HTR-8/SVneo (cell line): ENCODE measurements at regions not wholly inside any gene's neighbourhood (a gene's known extent, or its start where the extent isn't known, plus 50 kb on each side); places are given as distances from the start of the nearest gene placed in this dataset.
A peak's percentile ranks its signal among the peaks of the same experiment; 100 is the strongest.
"Not testable (repeated sequence)": the region's sequence is repeated elsewhere in the genome, so short reads cannot be mapped to it uniquely, and the experiment has no call there.

Source experiments
- DNase-seq: peaks from one replicate; pipeline ENCODE4 v3.0.0; 2011; ENCODE audit warnings: low spot score, mixed read lengths; ENCODE audit not compliant: insufficient read length
- FAIRE-seq: peaks from 2 replicates; lab custom pipeline; 2011; peaks lifted over from hg19 to GRCh38; lab: Jason Lieb, UNC

DNA sequence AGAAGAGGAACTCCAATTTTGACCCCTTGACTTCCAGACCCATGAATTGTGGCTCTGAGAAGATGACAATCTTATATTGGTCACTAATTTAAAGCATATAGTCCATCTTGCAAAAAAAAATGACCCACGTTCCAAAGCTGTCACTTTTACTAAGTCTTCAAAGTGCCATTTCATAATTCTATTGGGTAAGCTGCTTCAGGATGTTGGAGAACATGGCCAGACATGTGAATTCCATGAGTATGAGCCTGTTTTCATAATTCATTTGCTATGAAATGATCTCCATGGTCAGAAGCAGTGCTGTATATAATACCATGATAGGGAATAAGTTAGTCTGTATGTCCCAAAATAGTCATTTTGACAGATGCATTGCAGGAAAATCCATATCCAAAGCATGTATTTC lies 1787.3 kb downstream of the SLITRK5 start:
- no peak for DNase-seq
- FAIRE-seq: no peak

DNA sequence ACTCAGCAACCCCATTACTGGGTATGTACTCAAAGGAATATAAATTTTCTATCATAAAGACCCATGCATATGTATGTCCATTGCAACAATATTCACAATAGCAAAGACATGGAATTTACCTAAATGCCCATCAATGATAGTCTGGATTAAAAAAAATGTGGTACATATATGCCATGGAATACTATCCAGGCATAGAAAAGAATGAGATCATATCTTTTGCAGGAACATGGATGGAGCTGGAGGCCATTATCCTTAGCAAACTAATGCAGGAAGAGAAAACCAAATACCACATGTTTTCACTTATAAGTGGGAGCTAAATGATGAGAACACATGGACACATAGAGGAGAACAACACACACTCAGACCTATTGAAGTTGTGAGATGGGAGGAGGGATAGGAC lies 1789.7 kb downstream of the SLITRK5 start:
- not testable (repeated sequence) for FAIRE-seq

DNA sequence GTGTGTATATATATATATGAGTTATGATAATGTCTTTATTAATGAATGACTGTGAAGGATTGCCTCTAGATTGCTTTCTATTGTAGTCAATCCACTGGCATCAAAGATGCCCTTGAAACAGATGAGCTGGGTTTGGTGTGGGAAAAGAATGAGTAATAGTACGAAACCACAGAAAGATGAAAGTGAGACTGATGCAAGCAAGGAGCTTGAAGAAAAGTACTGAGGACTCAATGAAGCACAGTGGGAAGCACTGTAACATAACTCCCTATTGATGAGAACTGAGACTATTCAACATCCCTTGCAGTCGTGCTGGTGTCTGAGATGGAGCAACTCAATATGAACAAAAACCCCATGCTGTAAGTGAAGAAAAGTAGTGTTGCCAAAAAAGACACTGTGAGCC lies 1794.2 kb downstream of the SLITRK5 start:
- no peak for FAIRE-seq
- no peak for DNase-seq

More for the DNA sequence above, 1789.7 kb downstream of the SLITRK5 start:
- DNase-seq: not testable (repeated sequence)

DNA sequence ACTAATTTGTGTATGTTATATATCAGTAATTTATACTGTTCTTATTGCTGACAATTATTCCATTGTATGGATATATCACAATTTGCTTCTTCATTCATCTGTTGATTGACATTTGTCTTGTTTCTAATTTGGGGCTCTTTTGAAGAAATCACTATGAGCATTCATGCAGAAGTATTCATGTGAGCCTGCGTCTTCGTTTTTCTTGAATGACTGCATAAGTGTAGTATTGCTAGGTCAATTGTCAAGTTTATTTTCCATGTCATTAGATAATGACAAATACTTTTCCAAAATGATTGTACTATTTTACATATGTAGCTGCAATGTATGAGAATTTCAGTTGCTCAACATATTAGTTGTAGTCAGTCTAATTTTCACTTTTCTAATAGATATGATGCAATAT lies 1796.9 kb downstream of the SLITRK5 start:
- FAIRE-seq (no peak), DNase-seq (no peak)

DNA sequence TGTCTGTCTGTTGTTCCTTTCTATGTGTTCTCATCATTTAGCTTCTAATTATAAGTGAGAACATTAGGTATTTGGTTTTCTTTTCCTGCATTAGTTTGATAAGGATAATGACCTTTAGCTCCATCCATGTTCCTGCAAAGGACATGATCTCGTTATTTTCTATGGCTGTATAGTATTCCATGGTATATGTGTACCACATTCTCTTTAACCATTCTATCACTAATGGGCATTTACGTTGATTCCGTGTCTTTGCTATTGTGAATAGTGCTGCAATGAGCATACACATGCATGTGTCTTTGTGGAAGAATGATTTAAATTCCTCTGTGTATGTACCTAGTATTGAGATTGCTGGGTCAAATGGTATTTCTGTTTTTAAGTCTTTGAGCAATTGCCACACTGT lies 1799.7 kb downstream of the SLITRK5 start:
- DNase-seq (no peak), FAIRE-seq (no peak)

DNA sequence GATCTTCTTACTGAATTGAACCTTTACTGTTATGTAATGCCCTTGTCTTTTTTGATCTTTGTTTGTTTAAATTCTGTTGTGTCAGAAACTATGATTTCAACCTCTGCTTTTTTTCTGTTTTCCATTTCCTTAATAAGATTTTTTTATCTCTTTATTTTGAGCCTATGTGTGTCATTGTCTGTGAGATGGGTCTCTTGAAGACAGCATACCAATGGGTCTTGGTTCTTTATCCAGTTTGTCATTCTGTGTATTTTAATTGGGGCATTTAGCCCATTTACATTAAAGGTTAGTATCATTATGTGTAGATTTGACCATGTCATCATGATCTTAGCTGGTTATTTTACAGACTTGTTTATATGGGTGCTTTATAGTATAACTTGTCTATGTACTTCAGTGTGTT lies 1803.3 kb downstream of the SLITRK5 start:
- no peak for FAIRE-seq
- no peak for DNase-seq

DNA sequence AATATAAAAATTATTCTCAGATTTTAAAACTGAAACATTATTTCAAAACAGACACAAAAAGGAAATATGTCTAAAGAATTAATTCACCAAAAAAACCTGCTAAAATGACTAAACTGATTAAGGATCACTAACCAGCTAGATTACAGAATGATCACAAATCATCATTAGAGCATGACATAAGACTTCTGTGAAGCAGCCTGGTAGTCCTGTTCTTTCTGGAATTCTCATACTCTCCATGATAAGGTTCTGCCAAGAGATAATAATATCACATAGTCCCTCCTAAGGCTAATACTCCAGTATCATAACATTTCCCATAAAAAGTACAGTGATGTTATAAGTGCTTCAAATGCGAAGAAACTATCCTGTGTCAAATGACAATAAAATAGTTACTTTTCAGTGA lies 1814.9 kb downstream of the SLITRK5 start:
- no peak for DNase-seq
- no peak for FAIRE-seq

DNA sequence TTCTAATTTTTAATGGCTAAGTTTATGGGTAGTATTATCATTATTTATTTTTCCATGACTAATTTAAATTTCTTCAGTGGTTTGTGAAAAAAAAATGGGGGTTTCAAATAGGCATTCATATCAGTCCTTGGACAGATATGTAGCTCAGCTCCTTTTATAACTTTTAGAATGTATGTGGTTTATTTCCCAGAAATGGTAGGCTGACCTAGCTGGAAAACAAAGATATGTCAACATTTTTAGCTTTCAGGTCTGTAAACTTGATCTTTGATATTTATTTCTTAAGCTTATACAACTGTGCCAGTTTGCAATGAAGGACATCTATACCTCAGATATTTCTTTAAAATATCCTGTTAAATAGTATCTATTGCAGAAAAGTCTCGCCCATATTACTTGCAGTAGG lies 1815.5 kb downstream of the SLITRK5 start:
- DNase-seq: no peak
- FAIRE-seq: no peak

DNA sequence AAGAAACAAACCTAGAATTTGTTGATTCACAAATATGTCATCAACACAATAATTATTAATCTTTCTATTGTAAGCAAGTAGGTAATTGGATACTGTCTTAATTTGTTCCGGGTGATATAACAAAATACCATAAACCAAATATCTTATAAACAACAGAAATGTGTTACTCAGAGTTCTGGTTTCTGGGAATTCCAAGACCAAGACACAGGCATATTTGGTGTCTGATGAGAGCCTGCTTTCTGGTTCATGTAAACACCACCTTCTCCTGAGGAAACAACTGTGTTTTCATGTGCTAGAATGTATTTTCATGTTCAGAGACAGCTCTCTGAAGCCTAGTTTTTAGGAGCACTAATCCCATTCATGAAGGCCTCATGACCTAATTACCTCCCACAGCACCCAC lies 1819.5 kb downstream of the SLITRK5 start:
- DNase-seq: no peak
- FAIRE-seq: no peak

DNA sequence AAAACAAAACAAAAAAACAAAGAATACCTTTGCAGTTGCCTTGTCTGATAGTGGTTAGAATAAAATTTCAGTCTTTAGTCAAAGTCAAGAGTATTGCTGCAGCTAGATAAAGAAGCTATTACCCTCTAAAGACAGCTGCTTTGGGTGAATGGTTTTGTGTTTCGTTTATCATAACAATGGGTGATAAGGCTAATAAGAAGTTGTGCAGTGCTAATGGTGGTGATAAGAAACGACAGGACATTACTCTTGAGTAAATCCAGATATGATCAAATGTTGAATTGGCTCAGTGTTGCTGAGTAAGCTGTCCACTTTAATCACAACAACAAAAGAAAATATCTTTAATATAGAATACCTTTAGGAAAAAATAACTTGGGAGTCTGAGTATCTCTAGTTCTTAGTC lies 1825.3 kb downstream of the SLITRK5 start:
- DNase-seq: no peak
- FAIRE-seq: no peak

DNA sequence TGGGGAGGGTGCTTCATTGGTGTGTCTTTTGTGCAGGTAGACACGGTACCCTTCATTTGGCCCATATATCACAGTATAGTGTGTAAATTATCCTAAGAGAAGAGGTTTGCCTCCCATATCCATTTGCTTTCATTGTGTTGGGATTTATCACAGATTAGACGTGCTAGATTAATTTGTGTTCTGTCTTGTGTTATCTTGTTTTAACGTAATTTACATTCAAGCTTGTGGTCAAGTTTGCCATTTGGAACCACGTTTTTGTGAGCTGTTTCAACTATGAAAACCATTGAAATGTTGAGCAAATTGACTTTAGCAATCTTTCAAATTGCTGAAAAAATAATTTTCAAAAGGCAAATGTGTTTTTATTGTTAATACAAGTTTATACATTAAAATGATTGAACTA lies 1826.5 kb downstream of the SLITRK5 start:
- no peak for DNase-seq
- FAIRE-seq: no peak

DNA sequence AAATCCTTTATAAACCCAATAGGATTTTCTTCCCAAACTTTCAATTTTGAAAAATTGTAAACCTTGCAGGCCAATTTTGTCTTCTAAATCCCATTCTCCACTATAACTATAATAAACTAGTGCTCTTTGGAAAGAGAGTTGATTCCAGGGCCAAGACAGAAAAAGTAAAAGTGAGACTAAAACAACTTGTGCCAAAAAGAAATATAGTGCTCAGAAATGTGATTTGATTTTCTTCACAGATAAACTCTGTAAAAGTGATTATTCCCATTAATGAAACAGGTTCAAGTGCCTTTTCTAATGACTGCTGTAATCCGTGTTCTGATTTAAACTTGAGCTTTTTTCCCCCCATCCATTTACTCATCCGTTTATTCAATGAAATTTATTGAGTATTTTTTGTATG lies 1831.1 kb downstream of the SLITRK5 start:
- no peak for DNase-seq
- FAIRE-seq: no peak

DNA sequence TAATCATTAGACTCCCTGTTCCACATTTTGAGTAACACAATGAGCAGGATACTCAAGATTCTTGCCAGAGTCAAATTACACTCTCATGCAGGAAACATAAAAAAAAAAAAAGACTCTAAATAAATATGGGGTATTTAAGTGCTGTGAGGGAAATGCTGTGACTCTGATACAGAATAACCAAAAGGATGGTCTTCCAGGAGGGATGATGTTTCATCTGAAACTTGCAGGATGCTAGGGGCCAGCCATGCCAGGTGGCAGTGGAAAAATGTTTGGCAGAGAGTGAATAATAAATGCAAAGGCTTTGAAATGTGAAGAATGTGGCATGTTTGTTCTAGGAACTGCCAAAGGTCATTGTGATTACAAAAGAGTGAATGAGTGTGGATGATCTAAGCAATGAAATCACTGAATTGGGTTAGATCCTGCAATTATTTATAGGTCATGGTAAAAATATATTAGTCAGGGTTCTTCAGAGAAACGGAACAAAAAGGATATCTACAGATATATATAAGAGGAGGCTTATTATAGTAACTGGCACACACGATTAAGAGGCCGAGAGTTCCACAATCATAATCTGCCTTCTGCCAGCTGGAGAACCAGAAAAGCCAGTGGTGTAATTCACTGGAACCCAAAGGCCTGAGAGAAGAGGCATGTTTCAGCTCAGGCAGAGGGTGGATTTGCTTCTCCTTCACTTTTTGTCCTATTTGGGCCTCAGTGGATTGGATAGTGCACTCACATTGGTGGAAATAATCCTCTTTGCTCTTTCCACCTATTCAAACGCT lies 1832.8 kb upstream of the MIR17HG start:
- peak; percentile 15 for DNase-seq
- FAIRE-seq: no peak

DNA sequence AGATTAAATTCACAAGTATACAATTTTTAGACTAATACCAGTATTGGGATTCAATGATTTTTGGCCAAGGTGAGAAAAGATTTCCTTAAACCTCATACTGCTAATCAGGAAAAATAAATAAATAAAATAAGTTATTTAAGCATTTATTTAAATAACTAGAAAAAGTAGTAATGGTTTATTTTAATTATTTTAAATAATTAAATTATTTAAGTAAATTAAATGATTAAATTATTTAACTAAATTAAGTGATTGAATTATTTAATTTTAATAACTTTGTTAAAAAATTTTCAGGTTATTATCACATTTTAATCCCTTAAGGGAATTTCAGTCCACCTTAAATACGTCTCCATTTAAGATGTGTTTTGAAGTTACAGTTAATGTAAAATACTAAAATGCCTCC lies 1831.5 kb upstream of the MIR17HG start:
- DNase-seq: no peak
- FAIRE-seq: no peak

DNA sequence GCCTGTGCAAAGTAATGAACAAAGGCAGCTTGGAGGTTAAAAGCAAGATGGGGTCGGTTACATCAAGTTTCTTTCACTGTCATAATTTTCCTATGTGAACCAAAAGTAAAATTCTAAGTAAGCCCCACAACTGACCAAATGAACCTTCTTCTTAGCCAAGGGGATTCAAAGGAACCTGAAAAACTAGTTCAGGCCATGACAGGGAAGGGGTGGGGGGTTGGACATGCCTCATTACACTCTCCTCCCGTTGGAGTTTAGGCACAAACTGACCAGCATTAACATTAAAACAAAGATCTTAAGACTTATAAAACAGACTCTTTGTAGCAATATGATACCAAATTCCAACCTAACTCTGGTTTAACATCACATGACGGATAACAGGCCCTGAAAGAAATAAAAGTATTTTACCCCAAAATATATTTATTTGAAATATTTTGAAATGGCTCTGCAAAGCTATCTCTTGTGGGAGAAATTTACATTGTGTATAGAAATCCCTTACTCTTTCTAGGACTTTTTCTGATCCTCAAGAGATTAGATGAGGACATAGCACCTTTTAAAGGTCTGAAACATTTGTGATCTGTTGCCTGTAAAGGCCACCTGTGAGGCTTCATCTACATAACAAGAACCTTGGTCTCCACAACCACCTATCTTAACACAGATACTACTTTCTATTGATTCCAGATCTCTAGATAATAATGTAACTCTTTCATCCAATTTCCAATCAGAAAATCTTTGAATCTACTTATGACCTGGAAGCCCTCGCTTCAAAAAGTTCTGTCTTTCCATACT lies 1829.0 kb upstream of the MIR17HG start:
- DNase-seq: no peak
- FAIRE-seq: no peak

DNA sequence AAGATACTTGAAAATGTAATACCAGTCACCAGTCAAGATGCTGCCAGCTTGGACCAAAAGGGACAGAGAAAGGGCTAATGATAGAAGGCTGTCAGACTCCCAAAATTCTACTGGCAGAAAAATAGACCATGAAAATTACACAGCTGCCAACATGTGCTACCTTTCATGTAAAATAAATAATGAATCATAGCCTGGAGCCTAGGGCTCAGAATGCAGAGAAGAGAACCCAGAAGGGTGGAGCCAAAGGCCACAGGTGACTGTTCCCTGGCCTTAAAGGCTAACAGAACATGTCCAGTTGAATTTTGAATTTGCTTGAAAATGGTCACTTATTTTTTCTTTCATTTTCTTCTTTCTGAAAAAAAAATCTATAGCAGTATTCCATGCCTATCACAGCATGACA lies 1827.0 kb upstream of the MIR17HG start:
- FAIRE-seq: no peak
- no peak for DNase-seq

DNA sequence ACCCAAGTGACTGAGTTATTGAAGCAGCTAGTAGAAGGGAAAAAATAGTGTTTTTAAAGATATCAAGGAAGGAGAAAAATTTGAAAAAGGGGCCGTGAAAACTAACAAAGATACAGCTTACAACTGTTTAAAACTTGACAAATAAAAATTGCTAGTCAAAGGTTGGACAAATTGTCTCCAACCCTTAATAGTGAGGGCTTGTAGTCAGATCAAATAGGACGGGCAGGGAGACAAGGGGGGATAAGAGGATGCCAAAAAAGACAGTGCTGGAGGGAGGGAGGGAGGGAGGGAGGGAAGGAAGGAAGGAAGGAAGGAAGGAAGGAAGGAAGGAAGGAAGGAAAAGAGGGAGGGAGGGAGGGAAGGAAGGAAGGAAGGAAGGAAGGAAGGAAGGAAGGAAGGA lies 1825.8 kb upstream of the MIR17HG start:
- DNase-seq, FAIRE-seq: not testable (repeated sequence)

DNA sequence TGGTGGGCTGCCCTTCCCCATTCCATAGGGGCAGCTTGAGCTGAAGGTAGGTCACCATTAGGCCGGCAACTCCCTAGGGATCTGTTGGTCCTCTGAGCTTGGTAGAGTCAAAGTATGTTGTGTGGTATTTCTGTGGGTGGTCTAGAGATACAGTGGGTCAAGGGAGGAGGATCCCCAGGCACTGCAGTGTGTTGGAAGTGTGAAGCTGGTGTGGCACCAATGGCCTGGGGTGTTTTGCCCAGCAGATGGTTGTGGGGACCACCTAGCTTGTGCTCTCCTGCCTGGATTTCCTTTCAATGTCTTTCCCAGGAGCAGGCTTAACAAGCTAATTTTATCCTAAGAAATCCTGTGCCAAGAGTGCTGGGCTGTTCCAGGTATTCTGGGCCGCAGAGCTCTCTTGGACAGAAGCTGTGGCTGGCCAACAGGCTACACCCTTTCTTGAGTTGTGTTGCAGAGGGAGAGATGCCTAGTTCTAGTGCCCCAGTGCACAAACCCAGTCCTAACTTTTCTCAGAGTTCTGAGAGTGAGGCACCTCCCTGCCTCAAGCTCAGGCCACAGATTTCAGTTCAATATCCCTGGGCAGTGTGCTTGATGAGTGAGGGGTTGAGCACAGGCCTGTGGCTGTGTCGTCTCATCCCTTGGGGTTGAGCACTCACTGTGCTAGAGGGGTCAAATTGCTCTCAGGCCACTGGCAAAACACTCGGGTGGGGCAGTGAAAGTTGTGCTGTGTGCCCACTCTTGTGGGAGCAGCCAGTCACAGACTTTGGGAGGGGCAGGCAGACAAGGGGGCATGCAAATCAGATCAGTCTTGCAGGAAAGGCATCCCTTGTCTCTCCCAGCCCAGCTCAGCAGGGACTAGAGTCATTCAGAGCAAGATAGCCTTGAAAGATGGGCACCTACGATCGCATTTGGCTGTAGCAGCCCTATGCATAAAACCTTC lies 1806.1 kb upstream of the MIR17HG start:
- FAIRE-seq (no peak), DNase-seq (no peak)

DNA sequence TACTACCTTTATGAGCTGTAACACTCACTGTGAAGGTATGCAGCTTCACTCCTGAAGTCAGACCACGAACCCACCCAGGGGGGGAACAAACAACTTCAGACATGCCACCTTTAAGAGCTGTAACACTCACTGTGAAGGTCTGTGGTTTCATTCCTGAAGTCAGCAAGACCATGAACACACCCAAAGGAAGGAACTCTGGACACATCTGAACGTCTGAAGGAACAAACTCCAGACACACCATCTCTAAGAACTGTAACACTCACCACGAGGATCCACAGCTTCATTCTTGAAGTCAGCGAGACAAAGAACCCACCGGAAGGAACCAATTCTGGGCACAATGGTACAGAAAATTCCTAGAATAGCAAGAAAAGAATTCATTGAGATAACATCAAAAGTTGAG lies 1796.5 kb upstream of the MIR17HG start:
- FAIRE-seq: peak; percentile 48
- no peak for DNase-seq

DNA sequence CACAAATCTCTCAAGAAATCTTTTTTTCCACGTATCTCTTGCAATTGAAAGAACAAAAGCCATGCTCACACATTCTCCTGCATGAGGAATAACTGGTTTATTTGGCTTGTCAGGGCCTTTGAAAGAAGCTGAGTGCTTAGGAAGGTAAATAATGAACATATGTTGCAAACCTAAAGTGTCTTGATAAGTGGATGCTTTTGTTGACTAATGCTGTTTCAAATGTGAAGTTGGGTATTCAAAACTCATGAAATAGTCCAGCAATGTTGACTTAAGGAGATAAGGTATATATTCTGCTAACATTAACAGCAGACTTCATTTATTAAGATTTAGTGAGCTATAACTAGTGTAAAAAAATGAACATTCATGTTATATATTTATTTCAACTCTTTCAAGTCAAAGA lies 1792.7 kb upstream of the MIR17HG start:
- FAIRE-seq: no peak
- DNase-seq: no peak
